BLaER1 treated with 17β-estradiol and CSF1 and Interleukin-3, amounts not matched to agents 10 nM and 100 nM (cell line): ENCODE measurements at regions not wholly inside any gene's neighbourhood (a gene's known extent, or its start where the extent isn't known, plus 50 kb on each side); places are given as distances from the start of the nearest gene placed in this dataset.

Experiments
- H3K27ac ChIP-seq, 11 experiments: shearing (Covaris generic); formaldehyde crosslinking; 2 replicates each; pipeline ENCODE4 v1.8.1; 2022
- H3K27me3 ChIP-seq, 11 experiments: shearing (Covaris generic); formaldehyde crosslinking; 2 replicates each; pipeline ENCODE4 v1.8.1; 2022
- H3K36me3 ChIP-seq, 11 experiments: shearing (Covaris generic); formaldehyde crosslinking; 2 replicates each; pipeline ENCODE4 v1.8.1; 2022
- H3K4me1 ChIP-seq, 10 experiments: shearing (Covaris generic); formaldehyde crosslinking; 2 replicates each; pipeline ENCODE4 v1.8.1; 2022
- H3K4me2 ChIP-seq, 11 experiments: shearing (Covaris generic); formaldehyde crosslinking; 2 replicates each; pipeline ENCODE4 v1.8.1; 2022
- H3K4me3 ChIP-seq, 10 experiments: shearing (Covaris generic); formaldehyde crosslinking; 2 replicates each; pipeline ENCODE4 v1.8.1; 2022
- H3K9ac ChIP-seq, 11 experiments: shearing (Covaris generic); formaldehyde crosslinking; 2 replicates each; pipeline ENCODE4 v1.8.1; 2022
- H3K9me3 ChIP-seq, 11 experiments: shearing (Covaris generic); formaldehyde crosslinking; replicated peaks in 1 of 11; 2 replicates each; pipeline ENCODE4 v1.8.1; 2022
- H4K20me1 ChIP-seq, 11 experiments: shearing (Covaris generic); formaldehyde crosslinking; 2 replicates each; pipeline ENCODE4 v1.8.1; 2022
- Cebpa-rat ChIP-seq, 11 experiments: shearing (Covaris generic); IDR thresholded peaks; 2 replicates each; pipeline ENCODE4 v1.8.1; 2022

DNA sequence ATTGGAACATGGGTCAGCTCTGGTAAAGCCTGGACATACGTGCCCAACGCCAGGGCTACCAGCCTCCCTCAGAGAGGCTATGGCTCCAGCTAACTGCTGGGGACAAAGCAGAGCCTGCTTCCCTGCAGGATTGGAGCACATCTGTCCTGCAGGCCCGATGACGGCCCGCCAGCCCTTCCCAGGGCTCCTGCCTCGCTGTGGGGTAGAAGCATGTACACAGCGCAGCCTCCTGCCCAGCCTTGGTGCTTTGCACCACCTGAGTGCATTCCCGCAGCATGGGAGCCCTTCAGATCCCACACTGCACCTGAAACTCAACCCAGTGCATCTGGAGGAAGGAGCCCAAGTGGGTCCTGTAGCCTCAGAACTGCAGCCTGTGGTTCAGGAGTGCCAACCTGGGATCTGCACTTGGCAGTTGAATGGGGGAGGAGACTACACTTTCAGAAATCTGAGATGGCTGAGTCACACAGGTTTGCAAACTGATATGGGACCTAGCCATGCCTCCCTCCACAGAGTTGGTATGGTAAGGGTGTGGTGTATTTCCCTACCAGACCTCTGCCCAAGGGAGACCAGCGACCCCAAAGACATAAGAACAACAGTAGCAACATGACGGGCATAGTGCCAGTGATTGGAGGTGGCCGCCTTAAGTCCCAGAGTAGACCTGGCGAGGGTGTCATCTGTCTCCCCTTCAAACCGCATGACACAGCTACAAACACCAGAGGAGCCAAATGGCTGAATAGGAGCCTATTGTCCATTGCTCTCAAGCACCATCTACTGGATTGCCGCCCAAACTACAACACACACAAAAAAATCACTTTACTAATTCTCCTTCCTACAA is 273.9 kb upstream of the MIS18BP1 start:
- Histone ChIP-seq H3K4me3 (no peak overlapping the region), H3K36me3 (no peaks in the 10 kb centered on the region), H3K9me3 (no peaks in the 10 kb centered on the region), H3K27me3 (no peaks in the 10 kb centered on the region), H3K27ac (no peak overlapping the region), H3K4me1 (no peaks in the 10 kb centered on the region), H4K20me1 (no peaks in the 10 kb centered on the region), H3K4me2 (no peak overlapping the region), H3K9ac (no peak overlapping the region)
- TF ChIP-seq Cebpa-rat (IDR thresholded peaks at IDR 0.05): no peak

DNA sequence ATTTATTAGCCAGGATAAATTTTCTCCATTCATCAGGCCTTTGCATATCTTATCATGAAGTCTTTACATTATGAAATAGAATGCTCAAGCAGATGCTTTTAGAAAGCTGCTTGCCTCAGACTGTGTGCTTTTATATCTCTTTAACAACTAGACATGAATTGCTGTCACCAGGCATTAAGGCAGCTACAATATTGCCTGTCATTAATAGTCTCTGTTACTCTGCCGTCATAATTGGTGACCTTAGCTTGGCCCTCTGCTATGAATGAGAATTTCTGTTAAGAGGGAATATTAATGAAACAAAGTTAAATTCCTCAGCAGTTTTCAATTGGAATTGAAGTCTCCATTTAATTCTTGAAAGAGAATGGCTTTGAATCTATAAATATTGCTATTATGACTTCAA is 266.8 kb upstream of the MIS18BP1 start:
- no peak for TF ChIP-seq Cebpa-rat (IDR thresholded peaks at IDR 0.05)
- no peaks in the 10 kb centered on the region for H3K4me1 ChIP-seq
- no peak overlapping the region for H3K4me2 ChIP-seq
- no peaks in the 10 kb centered on the region for H3K36me3 ChIP-seq
- H3K27me3 ChIP-seq: no peaks in the 10 kb centered on the region
- H3K4me3 ChIP-seq: no peak overlapping the region
- H3K27ac ChIP-seq: no peak overlapping the region
- H3K9ac ChIP-seq: no peak overlapping the region
- no peaks in the 10 kb centered on the region for H4K20me1 ChIP-seq
- H3K9me3 ChIP-seq: no peaks in the 10 kb centered on the region

DNA sequence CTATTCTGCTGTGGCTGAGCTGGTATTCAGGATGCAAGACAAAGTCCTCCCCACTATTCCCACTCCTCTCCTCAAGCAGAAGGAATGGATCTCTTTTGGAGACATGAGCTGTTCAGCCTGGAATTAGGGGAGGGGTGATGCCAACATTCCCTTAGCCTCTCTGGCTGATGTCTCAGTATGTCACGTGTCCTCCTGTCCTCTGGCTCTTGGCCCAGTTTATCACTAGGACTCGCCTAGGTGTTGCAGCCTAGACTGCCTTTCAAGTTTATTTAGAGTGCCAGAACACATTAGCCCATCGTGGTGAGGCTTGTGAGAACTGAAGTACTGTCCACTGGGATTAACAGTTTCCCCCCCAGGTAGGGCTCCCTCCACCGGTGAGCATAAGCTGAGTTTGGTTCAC is 239.9 kb upstream of the MIS18BP1 start:
- Histone ChIP-seq H3K4me3 (no peak overlapping the region), H3K36me3 (no peaks in the 10 kb centered on the region), H3K4me2 (no peak overlapping the region), H3K4me1 (no peaks in the 10 kb centered on the region), H4K20me1 (no peaks in the 10 kb centered on the region), H3K9me3 (no peaks in the 10 kb centered on the region), H3K27me3 (no peaks in the 10 kb centered on the region), H3K27ac (no peak overlapping the region), H3K9ac (no peak overlapping the region)
- no peak for TF ChIP-seq Cebpa-rat (IDR thresholded peaks at IDR 0.05)

DNA sequence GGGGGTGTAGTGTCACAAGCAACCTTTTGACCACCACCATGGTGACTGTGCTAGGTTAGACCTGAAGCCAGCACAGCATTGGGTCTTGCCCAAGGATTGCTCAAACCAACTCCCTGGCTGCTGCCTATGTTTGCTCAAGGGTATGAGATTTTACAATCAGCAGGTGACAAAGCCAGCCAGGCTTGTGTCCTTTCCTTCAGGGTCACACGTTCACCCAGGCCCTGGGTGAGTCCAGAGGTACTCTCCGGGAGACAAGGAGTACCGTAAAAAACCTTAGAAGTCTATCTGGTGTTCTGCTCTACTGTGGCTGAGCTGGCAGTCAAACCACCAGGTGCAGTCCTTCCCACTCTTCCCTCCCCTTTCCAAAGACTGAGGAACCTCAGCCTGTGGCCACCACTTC is 238.9 kb upstream of the MIS18BP1 start:
- no peak for TF ChIP-seq Cebpa-rat (IDR thresholded peaks at IDR 0.05)
- no peak overlapping the region for H3K4me2 ChIP-seq
- no peaks in the 10 kb centered on the region for H4K20me1 ChIP-seq
- no peak overlapping the region for H3K9ac ChIP-seq
- H3K27me3 ChIP-seq: no peaks in the 10 kb centered on the region
- H3K27ac ChIP-seq: no peak overlapping the region
- no peak overlapping the region for H3K4me3 ChIP-seq
- H3K36me3 ChIP-seq: no peaks in the 10 kb centered on the region
- peaks cover 0 to 3% (median 0%) of the 10 kb centered on the region in 11 experiments; a peak in 2 of 22 replicates for H3K9me3 ChIP-seq
- no peaks in the 10 kb centered on the region for H3K4me1 ChIP-seq

DNA sequence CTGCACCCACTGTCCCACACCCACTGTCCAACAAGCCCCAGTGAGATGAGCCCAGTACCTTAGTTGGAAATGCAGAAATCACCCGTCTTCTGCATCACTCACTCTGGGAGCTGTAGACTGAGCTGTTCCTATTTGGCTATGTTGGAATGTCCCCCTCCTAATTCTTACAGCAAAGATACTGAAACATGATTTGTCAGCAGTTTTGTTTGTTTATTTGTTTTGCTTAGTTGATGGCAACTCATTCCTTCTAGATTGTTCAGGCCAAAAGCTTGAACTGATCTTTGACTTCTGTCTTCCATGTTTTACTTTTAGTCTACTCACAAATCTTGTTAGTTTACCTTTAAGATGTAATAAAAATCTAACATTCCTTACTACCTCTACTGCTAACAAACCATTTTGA is 233.6 kb upstream of the MIS18BP1 start:
- Histone ChIP-seq H3K4me2 (no peak overlapping the region), H3K9me3 (peaks cover 0 to 25% (median 17%) of the 10 kb centered on the region in 11 experiments; a peak in 12 of 22 replicates), H3K27me3 (no peaks in the 10 kb centered on the region), H3K36me3 (no peaks in the 10 kb centered on the region), H4K20me1 (no peaks in the 10 kb centered on the region), H3K9ac (no peak overlapping the region), H3K4me3 (no peak overlapping the region), H3K4me1 (no peaks in the 10 kb centered on the region), H3K27ac (no peak overlapping the region)
- no peak for TF ChIP-seq Cebpa-rat (IDR thresholded peaks at IDR 0.05)

DNA sequence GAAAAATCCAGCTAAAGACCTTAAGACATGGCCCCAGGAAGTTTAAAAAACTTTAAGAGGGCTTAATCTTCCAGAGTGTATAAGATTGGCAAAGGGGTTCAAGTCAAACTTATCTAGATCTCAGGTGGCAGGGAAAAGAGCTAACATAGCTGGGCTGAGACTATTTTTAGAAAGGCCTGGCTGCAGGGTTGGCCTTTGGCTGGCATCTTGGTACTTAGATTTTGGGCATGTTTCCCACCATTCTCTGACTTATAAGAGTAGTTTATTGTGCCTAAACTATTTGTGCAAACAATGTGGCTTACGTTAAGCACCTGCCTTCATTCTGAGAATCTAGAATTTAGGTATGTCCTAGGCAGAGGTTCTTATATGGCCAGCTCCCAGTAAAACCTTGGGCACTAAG is 214.0 kb upstream of the MIS18BP1 start:
- Histone ChIP-seq H3K4me1 (no peaks in the 10 kb centered on the region), H4K20me1 (no peaks in the 10 kb centered on the region), H3K9ac (no peak overlapping the region), H3K4me2 (no peak overlapping the region), H3K27me3 (no peaks in the 10 kb centered on the region), H3K9me3 (no peaks in the 10 kb centered on the region), H3K36me3 (no peaks in the 10 kb centered on the region), H3K4me3 (no peak overlapping the region), H3K27ac (no peak overlapping the region)
- no peak for TF ChIP-seq Cebpa-rat (IDR thresholded peaks at IDR 0.05)

DNA sequence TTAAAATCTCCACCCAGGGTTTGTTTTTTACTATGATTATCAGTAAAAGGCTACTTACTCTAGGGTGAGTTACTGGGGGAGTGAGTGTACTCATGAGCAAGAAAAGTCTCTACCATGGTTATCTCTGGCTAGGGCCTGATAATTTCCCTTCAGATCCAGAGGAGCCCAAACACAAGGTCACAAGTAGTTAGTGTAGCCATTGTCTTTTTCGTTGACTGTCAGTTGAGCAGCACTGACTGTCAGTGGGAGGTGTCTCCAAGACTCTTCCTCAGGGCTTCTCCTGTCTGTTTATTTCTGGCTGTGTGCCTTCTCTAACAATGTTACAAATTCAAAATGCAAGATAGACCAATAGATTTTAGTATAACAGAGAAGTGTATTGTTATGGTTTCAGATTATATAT is 181.2 kb upstream of the MIS18BP1 start:
- Histone ChIP-seq H3K27ac (no peak overlapping the region), H3K4me1 (no peaks in the 10 kb centered on the region), H3K27me3 (no peaks in the 10 kb centered on the region), H3K9me3 (no peaks in the 10 kb centered on the region), H3K36me3 (no peaks in the 10 kb centered on the region), H3K4me2 (no peak overlapping the region), H3K9ac (no peak overlapping the region), H4K20me1 (no peaks in the 10 kb centered on the region), H3K4me3 (no peak overlapping the region)
- TF ChIP-seq Cebpa-rat (IDR thresholded peaks at IDR 0.05): no peak

DNA sequence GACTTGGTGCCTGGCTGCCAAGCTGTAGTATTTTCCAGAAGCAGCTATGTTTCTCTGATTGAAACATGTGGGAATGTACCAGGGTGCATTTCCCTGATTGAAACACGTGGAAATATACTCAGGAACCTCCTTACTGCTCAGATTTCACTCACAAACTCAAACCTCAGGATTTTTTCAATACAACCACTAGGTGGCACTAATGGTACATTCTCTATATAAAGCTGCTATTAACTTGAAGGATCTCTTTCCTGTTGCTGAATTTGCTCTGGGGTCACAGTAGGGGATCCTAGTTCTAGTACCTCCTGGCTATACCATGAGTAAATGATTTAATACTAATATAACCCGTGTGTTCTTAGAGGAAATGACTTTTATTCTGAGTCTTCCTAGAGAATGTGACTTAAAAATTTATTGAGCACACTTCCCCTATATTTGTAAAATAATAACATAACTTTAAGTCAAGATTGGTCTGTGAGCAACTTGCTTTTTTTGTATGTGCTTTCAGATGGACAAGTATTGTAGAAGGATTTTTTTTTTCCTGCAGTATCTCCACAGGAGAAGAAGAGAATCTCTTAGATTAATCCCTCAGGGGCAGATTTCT is 173.8 kb upstream of the MIS18BP1 start:
- peaks cover 0 to 8% (median 0%) of the 10 kb centered on the region in 11 experiments; a peak in 3 of 22 replicates for H3K9me3 ChIP-seq
- H3K27me3 ChIP-seq: no peaks in the 10 kb centered on the region
- no peak for TF ChIP-seq Cebpa-rat (IDR thresholded peaks at IDR 0.05)
- H3K4me2 ChIP-seq: no peak overlapping the region
- H3K9ac ChIP-seq: no peak overlapping the region
- no peak overlapping the region for H3K27ac ChIP-seq
- H3K4me1 ChIP-seq: no peaks in the 10 kb centered on the region
- no peaks in the 10 kb centered on the region for H4K20me1 ChIP-seq
- H3K4me3 ChIP-seq: no peak overlapping the region
- H3K36me3 ChIP-seq: no peaks in the 10 kb centered on the region

DNA sequence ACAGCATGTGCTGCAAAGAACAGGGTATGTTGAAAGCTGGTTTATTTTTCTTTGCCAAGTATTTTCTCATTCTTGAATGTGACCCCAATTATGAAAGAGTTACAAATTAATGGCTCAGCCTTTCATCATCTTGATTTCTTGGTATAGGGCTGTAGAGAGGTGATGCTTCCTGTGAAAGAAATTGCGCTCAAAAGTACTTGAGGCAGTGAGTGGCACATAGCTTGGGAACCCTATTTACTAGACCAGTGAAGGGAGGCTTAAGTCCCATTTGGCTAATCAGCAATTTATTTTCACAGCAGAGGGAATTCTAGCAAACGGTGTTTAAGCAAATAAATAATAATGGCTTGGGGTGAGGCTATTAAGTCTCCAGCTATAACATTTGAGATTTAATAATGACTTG is 153.9 kb upstream of the MIS18BP1 start:
- peaks cover 0 to 6% (median 0%) of the 10 kb centered on the region in 10 experiments; a peak in 1 of 20 replicates for H3K4me1 ChIP-seq
- H3K9me3 ChIP-seq: peaks cover 5 to 20% (median 9%) of the 10 kb centered on the region in 11 experiments; a peak in 12 of 22 replicates
- no peak overlapping the region for H3K27ac ChIP-seq
- H3K9ac ChIP-seq: no peak overlapping the region
- TF ChIP-seq Cebpa-rat (IDR thresholded peaks at IDR 0.05): no peak
- H3K4me2 ChIP-seq: no peak overlapping the region
- no peaks in the 10 kb centered on the region for H3K27me3 ChIP-seq
- no peaks in the 10 kb centered on the region for H4K20me1 ChIP-seq
- H3K4me3 ChIP-seq: no peak overlapping the region
- H3K36me3 ChIP-seq: no peaks in the 10 kb centered on the region
